GM12878 (cell line): ENCODE measurements at regions not wholly inside any gene's neighbourhood (a gene's known extent, or its start where the extent isn't known, plus 50 kb on each side); places are given as distances from the start of the nearest gene placed in this dataset.

Experiments used
- ATAC-seq: fragments of 200-7000 bp; cut with Tn5 transposase; 3 replicates; pipeline ENCODE4 v1.9.1; 2020; ENCODE audit warnings: mild to moderate bottlenecking, moderate library complexity
- BruUV-seq: library from RNA; stranded (reverse); fragments of 400-500 nt; replicated peaks from 2 replicates; lab custom pipeline; 2021; lab: Mats Ljungman, UMichigan
- CTCF ChIA-PET: fragments of 300-600 bp; sonication (Branson Sonifier 250); formaldehyde crosslinking; extraction: SDS; loops from one replicate; lab custom pipeline; 2021; ENCODE audit warnings: inconsistent platforms; lab: Yijun Ruan, JAX
- POLR2A ChIA-PET: fragments of 350-600 bp; formaldehyde crosslinking; extraction: SDS; loops from one replicate; lab custom pipeline; 2021; ENCODE audit warnings: inconsistent platforms; lab: Charles Lee
- RAD21 ChIA-PET: fragments of 300-600 bp; sonication (Branson Sonifier 250); formaldehyde crosslinking; loops from one replicate; lab custom pipeline; 2023; ENCODE audit warnings: antibody characterized with exemption; ENCODE audit not compliant: unreplicated experiment; lab: Charles Lee
- SMC1A ChIA-PET: fragments of 300-600 bp; sonication (Branson Sonifier 250); formaldehyde crosslinking; loops from one replicate; lab custom pipeline; 2023; ENCODE audit not compliant: unreplicated experiment, uncharacterized antibody; lab: Charles Lee
- DNase-seq: peaks from one replicate; pipeline ENCODE4 v3.0.0-alpha.2; 2011; ENCODE audit warnings: low read depth, low spot score
- FAIRE-seq: peaks from 3 replicates; lab custom pipeline; 2011; peaks lifted over from hg19 to GRCh38; lab: Jason Lieb, UNC
- H2AFZ ChIP-seq: 2 replicates; pipeline ENCODE4 v1.6.0; 2011; ENCODE audit warnings: low read depth, low read length, control low read depth; ENCODE audit not compliant: control insufficient read depth
- H3K27ac ChIP-seq: 2 replicates; pipeline ENCODE4 v1.5.1; 2011; ENCODE audit warnings: control low read depth; ENCODE audit not compliant: control insufficient read depth, insufficient read depth
- H3K27me3 ChIP-seq, 2 experiments: replicated peaks in 1 of 2; 2 replicates each; pipeline versions ENCODE4 v1.6.0 to v1.6.1; 2011; ENCODE audit warnings: low read length in 1 of 2; ENCODE audit not compliant: control insufficient read depth in 2 of 2, insufficient read depth in 2 of 2
- H3K36me3 ChIP-seq, 2 experiments: 2 replicates each; pipeline ENCODE4 v1.5.1; 2011; ENCODE audit warnings: low read length in 1 of 2; ENCODE audit not compliant: control insufficient read depth in 2 of 2, insufficient read depth in 2 of 2
- H3K4me1 ChIP-seq: 2 replicates; pipeline ENCODE4 v1.6.1; 2011; ENCODE audit warnings: mild to moderate bottlenecking, low read length, moderate library complexity, mixed read lengths; ENCODE audit not compliant: control insufficient read depth, insufficient read depth
- H3K4me2 ChIP-seq: 2 replicates; pipeline ENCODE4 v1.6.0; 2011; ENCODE audit warnings: control low read depth; ENCODE audit not compliant: control insufficient read depth, insufficient read depth
- H3K4me3 ChIP-seq: fragments of 200-600 bp; sonication (generic); 2 replicates; pipeline ENCODE4 v1.5.1; 2016
- H3K79me2 ChIP-seq: 2 replicates; pipeline ENCODE4 v1.6.0; 2011; ENCODE audit warnings: low read length; ENCODE audit not compliant: control insufficient read depth, insufficient read depth
- H3K9ac ChIP-seq: 2 replicates; pipeline ENCODE4 v1.8.0; 2011; ENCODE audit warnings: low read length, control low read depth, mixed read lengths; ENCODE audit not compliant: control insufficient read depth, insufficient read depth
- H3K9me3 ChIP-seq: replicated peaks from 3 replicates; pipeline ENCODE4 v1.5.1; 2011; ENCODE audit warnings: mild to moderate bottlenecking, low read length; ENCODE audit not compliant: control insufficient read depth, insufficient read depth
- H4K20me1 ChIP-seq: 2 replicates; pipeline ENCODE4 v1.6.0; 2011; ENCODE audit not compliant: control insufficient read depth, insufficient read depth
- CEBPB ChIP-seq, 2 experiments: fragments of 150-350 bp in 1 of 2; IDR thresholded peaks; 2 replicates each; pipeline ENCODE4 v1.6.1; 2012 to 2014; ENCODE audit warnings: low read depth in 2 of 2, low read length in 2 of 2, borderline replicate concordance in 1 of 2, inconsistent platforms in 1 of 2
- IKZF1 ChIP-seq: fragments of 450-650 bp; conservative IDR thresholded peaks from 2 replicates; pipeline ENCODE4 v1.6.1; 2017; ENCODE audit warnings: antibody characterized with exemption, mild to moderate bottlenecking
- NKRF ChIP-seq: fragments of 450-650 bp; conservative IDR thresholded peaks from 2 replicates; pipeline ENCODE4 v1.6.1; 2017; ENCODE audit warnings: mild to moderate bottlenecking, moderate library complexity
- RELB ChIP-seq: fragments of 450-650 bp; IDR thresholded peaks from 2 replicates; pipeline ENCODE4 v1.6.1; 2017; ENCODE audit warnings: low read depth, mild to moderate bottlenecking, moderate library complexity
- ZNF24 ChIP-seq: fragments of 450-650 bp; IDR thresholded peaks from 2 replicates; pipeline ENCODE4 v1.6.1; 2017; ENCODE audit warnings: antibody characterized with exemption, mild to moderate bottlenecking
- WGBS: methylation state at CpG from one replicate; pipeline ENCODE4 v1.1.6; 2016; ENCODE audit warnings: low lambda C conversion rate; ENCODE audit not compliant: insufficient replicate concordance, insufficient coverage; ENCODE audit errors: missing lambda C conversion rate; 5-methylcytosine and 5-hydroxymethylcytosine counted together
- in situ Hi-C: fragments of 300-500 bp; cut with MboI; formaldehyde crosslinking; loops from 9 replicates; pipeline ENCODE4 v1.14.3; 2018; ENCODE audit warnings: mixed read lengths
- intact Hi-C: fragments of 100-400 bp; cut with micrococcal nuclease; formaldehyde crosslinking; loops from one replicate; pipeline ENCODE4 v1.14.2; 2022; ENCODE audit not compliant: unreplicated experiment
- TF ChIP-seq, protein P1 (sequence below), 3 experiments: IDR thresholded peaks in 2 of 3; conservative IDR thresholded peaks in 1 of 3; 2 replicates each; pipeline ENCODE4 v1.5.1; 2011; ENCODE audit warnings: low read depth in 3 of 3, low read length in 3 of 3, mild to moderate bottlenecking in 3 of 3, control low read depth in 2 of 3, moderate library complexity in 2 of 3, inconsistent platforms in 1 of 3, mixed read lengths in 1 of 3; ENCODE audit not compliant: control insufficient read depth in 2 of 3, insufficient read depth in 1 of 3; ENCODE audit errors: extremely low read depth in 1 of 3
- TF ChIP-seq, protein P2 (sequence below): IDR thresholded peaks from 2 replicates; pipeline ENCODE4 v1.6.1; 2012; ENCODE audit warnings: low read depth, low read length, improper control_type of control experiment
- TF ChIP-seq, protein P3 (sequence below): IDR thresholded peaks from 2 replicates; pipeline ENCODE4 v1.6.1; 2011; ENCODE audit warnings: low read depth, mild to moderate bottlenecking, low read length, moderate library complexity, borderline replicate concordance; ENCODE audit errors: extremely low read depth

GRCh38 chr5:6868171-6868570, 154.9 kb downstream of the TENT4A start:
- Histone ChIP-seq H3K9me3 (no peaks in the 10 kb centered on the region), H3K36me3 (no peaks in the 10 kb centered on the region), H4K20me1 (no peaks in the 10 kb centered on the region), H3K4me1 (no peaks in the 10 kb centered on the region), H3K79me2 (no peaks in the 10 kb centered on the region), H3K4me3 (no peak overlapping the region), H3K9ac (no peak overlapping the region), H3K27ac (no peak overlapping the region), H3K27me3 (no peaks in the 10 kb centered on the region), H3K4me2 (no peak overlapping the region), H2AFZ (no peak overlapping the region)
- intact Hi-C loops (no loop called here), in situ Hi-C loops (no loop called here)
- CTCF ChIA-PET = no interaction called here
- no TSS peak for BruUV-seq
- TF ChIP-seq IKZF1 (no peak), NKRF (no peak), RELB (no peak), ZNF24 (no peak), CEBPB (IDR thresholded peaks at IDR 0.05; ENCODE audit: borderline replicate concordance in 1 of 2, low read depth in 2 of 2, low read length in 2 of 2) (no peak)
- TF ChIP-seq, protein P1, sequence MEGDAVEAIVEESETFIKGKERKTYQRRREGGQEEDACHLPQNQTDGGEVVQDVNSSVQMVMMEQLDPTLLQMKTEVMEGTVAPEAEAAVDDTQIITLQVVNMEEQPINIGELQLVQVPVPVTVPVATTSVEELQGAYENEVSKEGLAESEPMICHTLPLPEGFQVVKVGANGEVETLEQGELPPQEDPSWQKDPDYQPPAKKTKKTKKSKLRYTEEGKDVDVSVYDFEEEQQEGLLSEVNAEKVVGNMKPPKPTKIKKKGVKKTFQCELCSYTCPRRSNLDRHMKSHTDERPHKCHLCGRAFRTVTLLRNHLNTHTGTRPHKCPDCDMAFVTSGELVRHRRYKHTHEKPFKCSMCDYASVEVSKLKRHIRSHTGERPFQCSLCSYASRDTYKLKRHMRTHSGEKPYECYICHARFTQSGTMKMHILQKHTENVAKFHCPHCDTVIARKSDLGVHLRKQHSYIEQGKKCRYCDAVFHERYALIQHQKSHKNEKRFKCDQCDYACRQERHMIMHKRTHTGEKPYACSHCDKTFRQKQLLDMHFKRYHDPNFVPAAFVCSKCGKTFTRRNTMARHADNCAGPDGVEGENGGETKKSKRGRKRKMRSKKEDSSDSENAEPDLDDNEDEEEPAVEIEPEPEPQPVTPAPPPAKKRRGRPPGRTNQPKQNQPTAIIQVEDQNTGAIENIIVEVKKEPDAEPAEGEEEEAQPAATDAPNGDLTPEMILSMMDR (IDR thresholded peaks at IDR 0.05 in 2 of 3, conservative IDR thresholded peaks at IDR 0.05 in 1 of 3; ENCODE audit: control insufficient read depth in 2 of 3, extremely low read depth in 1 of 3, insufficient read depth in 1 of 3, low read depth in 3 of 3, low read length in 3 of 3) = no peak
- TF ChIP-seq, protein P2, sequence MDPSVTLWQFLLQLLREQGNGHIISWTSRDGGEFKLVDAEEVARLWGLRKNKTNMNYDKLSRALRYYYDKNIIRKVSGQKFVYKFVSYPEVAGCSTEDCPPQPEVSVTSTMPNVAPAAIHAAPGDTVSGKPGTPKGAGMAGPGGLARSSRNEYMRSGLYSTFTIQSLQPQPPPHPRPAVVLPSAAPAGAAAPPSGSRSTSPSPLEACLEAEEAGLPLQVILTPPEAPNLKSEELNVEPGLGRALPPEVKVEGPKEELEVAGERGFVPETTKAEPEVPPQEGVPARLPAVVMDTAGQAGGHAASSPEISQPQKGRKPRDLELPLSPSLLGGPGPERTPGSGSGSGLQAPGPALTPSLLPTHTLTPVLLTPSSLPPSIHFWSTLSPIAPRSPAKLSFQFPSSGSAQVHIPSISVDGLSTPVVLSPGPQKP = no peak
- TF ChIP-seq, protein P3, sequence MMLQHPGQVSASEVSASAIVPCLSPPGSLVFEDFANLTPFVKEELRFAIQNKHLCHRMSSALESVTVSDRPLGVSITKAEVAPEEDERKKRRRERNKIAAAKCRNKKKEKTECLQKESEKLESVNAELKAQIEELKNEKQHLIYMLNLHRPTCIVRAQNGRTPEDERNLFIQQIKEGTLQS = no peak
- DNase-seq = no peak
- no peak for FAIRE-seq
- SMC1A ChIA-PET = no interaction called here
- no peak for ATAC-seq
- 40% methylated on average over 9 of the region's 9 CpGs for WGBS
- RAD21 ChIA-PET = no interaction called here
- POLR2A ChIA-PET = interaction anchor here (0.6 kb wide), 1 partner anchor 72 kb away, joined by 3 read pairs; no protein-coding TSS in a partner anchor
